ENCODE measurements at regions not wholly inside any gene's neighbourhood (a gene's known extent, or its start where the extent isn't known, plus 50 kb on each side); places are given as distances from the start of the nearest gene placed in this dataset.
"Not testable (repeated sequence)": the region's sequence is repeated elsewhere in the genome, so short reads cannot be mapped to it uniquely, and the experiment has no call there.

- H4K91ac ChIP-seq (ENCODE audit: insufficient read length, low read depth, low read length); H3K36me3 Mint-ChIP-seq (ENCODE audit: insufficient read depth in 1 of 3, low read depth in 3 of 3); H3K23ac ChIP-seq (ENCODE audit: insufficient read length, low read depth, low read length); H2BK20ac ChIP-seq (ENCODE audit: low read depth, low read length, poor library complexity, severe bottlenecking); H3K4me3 Mint-ChIP-seq; H3K4me1 Mint-ChIP-seq; H3K79me2 ChIP-seq (ENCODE audit: insufficient read depth, low read length); H3K14ac ChIP-seq (ENCODE audit: insufficient read depth, low read length); H3K18ac ChIP-seq (ENCODE audit: insufficient read length, low read depth, low read length); H3K27ac ChIP-seq (ENCODE audit: insufficient read length, low read depth, low read length); H3K79me1 ChIP-seq (ENCODE audit: insufficient read depth, low read depth, low read length, poor library complexity, severe bottlenecking); H3K9ac ChIP-seq (ENCODE audit: extremely low read depth, insufficient read length, low read length); H2BK12ac ChIP-seq (ENCODE audit: insufficient read length, low read depth, low read length); H4K8ac ChIP-seq (replicated peaks; ENCODE audit: insufficient read length, low read depth, low read length); H3K56ac ChIP-seq (ENCODE audit: insufficient read length, low read depth, low read length); H3T11ph ChIP-seq (ENCODE audit: low read length); H3K23me2 ChIP-seq (ENCODE audit: insufficient read length, low read depth, low read length, poor library complexity, severe bottlenecking); H3K4me1 ChIP-seq (ENCODE audit: insufficient read depth, low read length); H3K4me2 ChIP-seq (ENCODE audit: insufficient read depth, insufficient read length, low read length); H2AK5ac ChIP-seq (ENCODE audit: insufficient read length, low read length); H3K27me3 ChIP-seq (ENCODE audit: insufficient read depth, low read length); H2AFZ ChIP-seq (ENCODE audit: low read length); H3K9me3 ChIP-seq (ENCODE audit: control insufficient read depth, low read depth, low read length); H4K5ac ChIP-seq (ENCODE audit: insufficient read length, low read depth, low read length); H2BK120ac ChIP-seq (ENCODE audit: low read depth, low read length, poor library complexity, severe bottlenecking); H3K27ac Mint-ChIP-seq; DNase-seq; H2BK5ac ChIP-seq (ENCODE audit: insufficient read length, low read length); H3K4ac ChIP-seq (ENCODE audit: low read depth, low read length); H2BK15ac ChIP-seq (ENCODE audit: low read depth, low read length); H4K20me1 ChIP-seq (ENCODE audit: control insufficient read depth, insufficient read depth, insufficient read length): not testable (repeated sequence)
- WGBS (ENCODE audit: extremely low coverage, insufficient read length, low lambda C conversion rate), result no CpG with 5 or more reads among the region's 1 CpG
- peaks cover 10% of the 10 kb centered on the region for H3K27me3 Mint-ChIP-seq (ENCODE audit: low read depth)
- peaks cover 31 to 33% of the 10 kb centered on the region in 2 experiments for H3K9me3 Mint-ChIP-seq
Measured at GRCh38 chr15:44868100-44868499, 88.4 kb upstream of the TERB2 start.

- H3K4me1 Mint-ChIP-seq; H3K4me3 Mint-ChIP-seq; H3K27ac ChIP-seq (ENCODE audit: insufficient read length, low read depth, low read length); H3K27ac Mint-ChIP-seq; H3K14ac ChIP-seq (ENCODE audit: insufficient read depth, low read length); H4K5ac ChIP-seq (ENCODE audit: insufficient read length, low read depth, low read length); H2AK5ac ChIP-seq (ENCODE audit: insufficient read length, low read length); H3K36me3 Mint-ChIP-seq (ENCODE audit: insufficient read depth in 1 of 3, low read depth in 3 of 3); H3K4ac ChIP-seq (ENCODE audit: low read depth, low read length); H2BK20ac ChIP-seq (ENCODE audit: low read depth, low read length, poor library complexity, severe bottlenecking); H3K4me2 ChIP-seq (ENCODE audit: insufficient read depth, insufficient read length, low read length); H3K56ac ChIP-seq (ENCODE audit: insufficient read length, low read depth, low read length); H3K4me1 ChIP-seq (ENCODE audit: insufficient read depth, low read length); H4K91ac ChIP-seq (ENCODE audit: insufficient read length, low read depth, low read length); H2BK15ac ChIP-seq (ENCODE audit: low read depth, low read length); H3T11ph ChIP-seq (ENCODE audit: low read length); H2BK12ac ChIP-seq (ENCODE audit: insufficient read length, low read depth, low read length); H3K79me1 ChIP-seq (ENCODE audit: insufficient read depth, low read depth, low read length, poor library complexity, severe bottlenecking); H2AFZ ChIP-seq (ENCODE audit: low read length); H3K9ac ChIP-seq (ENCODE audit: extremely low read depth, insufficient read length, low read length); H4K8ac ChIP-seq (replicated peaks; ENCODE audit: insufficient read length, low read depth, low read length); H3K9me3 ChIP-seq (ENCODE audit: control insufficient read depth, low read depth, low read length); H3K23me2 ChIP-seq (ENCODE audit: insufficient read length, low read depth, low read length, poor library complexity, severe bottlenecking); H2BK5ac ChIP-seq (ENCODE audit: insufficient read length, low read length); H4K20me1 ChIP-seq (ENCODE audit: control insufficient read depth, insufficient read depth, insufficient read length); DNase-seq; H2BK120ac ChIP-seq (ENCODE audit: low read depth, low read length, poor library complexity, severe bottlenecking); H3K27me3 ChIP-seq (ENCODE audit: insufficient read depth, low read length); H3K79me2 ChIP-seq (ENCODE audit: insufficient read depth, low read length); H3K23ac ChIP-seq (ENCODE audit: insufficient read length, low read depth, low read length); H3K18ac ChIP-seq (ENCODE audit: insufficient read length, low read depth, low read length): not testable (repeated sequence)
- Mint-ChIP-seq H3K9me3 (peaks cover 41 to 44% of the 10 kb centered on the region in 2 experiments), H3K27me3 (ENCODE audit: low read depth) (peaks cover 10% of the 10 kb centered on the region)
- no CpG with 5 or more reads among the region's 4 CpGs for WGBS (ENCODE audit: extremely low coverage, insufficient read length, low lambda C conversion rate)
Measured at GRCh38 chr15:44870125-44870524, 86.4 kb upstream of the TERB2 start.
